ENCODE measurements at regions not wholly inside any gene's neighbourhood (a gene's known extent, or its start where the extent isn't known, plus 50 kb on each side); places are given as distances from the start of the nearest gene placed in this dataset.

DNA sequence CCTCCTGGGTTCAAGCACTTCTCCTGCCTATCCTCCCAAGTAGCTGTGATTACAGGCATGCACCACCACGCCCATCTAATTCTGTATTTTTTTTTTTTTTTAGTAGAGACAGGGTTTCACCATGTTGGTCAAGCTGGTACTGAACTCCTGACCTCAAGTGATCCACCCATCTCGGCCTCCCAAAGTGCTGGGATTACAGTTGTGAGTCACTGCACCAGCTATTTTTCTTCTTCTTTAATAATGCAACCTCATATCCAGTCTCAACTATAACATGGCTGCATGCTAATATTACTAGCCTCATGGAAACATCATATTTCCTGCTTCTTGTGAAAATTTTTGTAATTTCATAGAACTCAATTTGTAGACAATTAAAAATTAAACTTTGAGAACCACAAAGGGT lies 706.5 kb downstream of the KCTD8 start:
- no TSS peak for BruUV-seq (replicated peaks)
- TF ChIP-seq POLR2AphosphoS5 (IDR thresholded peaks at IDR 0.05; ENCODE audit: insufficient read depth, low read depth, low read length) (no peak), FOS (IDR thresholded peaks at IDR 0.05; ENCODE audit: borderline replicate concordance, insufficient read depth, low read length) (no peak), EZH2 (IDR thresholded peaks at IDR 0.05; ENCODE audit: borderline replicate concordance, low read depth, low read length, severe bottlenecking) (no peak), GATA2 (IDR thresholded peaks at IDR 0.05; ENCODE audit: insufficient read depth, insufficient read length, low read depth, low read length) (no peak), MAX (IDR thresholded peaks at IDR 0.05; ENCODE audit: insufficient read depth, insufficient read length) (no peak), CTCF (IDR thresholded peaks at IDR 0.05; ENCODE audit: extremely low read depth in 1 of 2, insufficient read depth in 1 of 2, low read depth in 1 of 2, low read length in 2 of 2) (no peak), POLR2A (IDR thresholded peaks at IDR 0.05; ENCODE audit: low read depth, low read length) (no peak), JUN (IDR thresholded peaks at IDR 0.05; ENCODE audit: borderline replicate concordance, insufficient read depth, insufficient read length, low read depth) (no peak), MYC (IDR thresholded peaks at IDR 0.05; ENCODE audit: low read depth, low read length) (no peak)
- dilution Hi-C loops (cut with MboI; ENCODE audit: extremely low pct_ligation_motif_present, low sequenced_read_pairs) (no loop called here), intact Hi-C loops (cut with micrococcal nuclease) (no loop called here)
- Histone ChIP-seq H3K4me3 (replicated peaks in 1 of 3; ENCODE audit: insufficient read depth in 1 of 3, low read depth in 1 of 3, low read length in 3 of 3) (no peak overlapping the region), H3K27ac (ENCODE audit: insufficient read depth, low read depth, low read length) (no peak overlapping the region), H3K79me2 (ENCODE audit: control insufficient read depth, insufficient read depth, low read length) (no peaks in the 10 kb centered on the region), H3K36me3 (ENCODE audit: control insufficient read depth in 2 of 2, extremely low read depth in 1 of 2, insufficient read depth in 2 of 2, low read length in 2 of 2) (no peaks in the 10 kb centered on the region), H3K9me1 (replicated peaks; ENCODE audit: control insufficient read depth, extremely low read depth, insufficient read depth, low read length) (no peaks in the 10 kb centered on the region), H3K9ac (replicated peaks; ENCODE audit: extremely low read depth, insufficient read depth, low read length) (no peak overlapping the region), H3K4me2 (ENCODE audit: insufficient read depth, low read length) (no peak overlapping the region), H3K9me3 (replicated peaks; ENCODE audit: control insufficient read depth, insufficient read depth, low read length) (no peaks in the 10 kb centered on the region), H3K4me1 (ENCODE audit: control insufficient read depth, extremely low read depth, insufficient read depth, low read length) (no peaks in the 10 kb centered on the region), H3K27me3 (ENCODE audit: control insufficient read depth in 2 of 2, insufficient read depth in 2 of 2, low read length in 2 of 2) (no peaks in the 10 kb centered on the region), H4K20me1 (replicated peaks; ENCODE audit: control insufficient read depth, extremely low read depth, insufficient read depth, low read length) (no peaks in the 10 kb centered on the region), H2AFZ (ENCODE audit: low read depth, low read length) (no peak overlapping the region)
- no peak for DNase-seq (ENCODE audit: low read depth, low spot score)
- no peak for FAIRE-seq
- ChIA-PET POLR2A (no interaction called here), CTCF (no interaction called here)
